Fibroblast of villous mesenchyme (primary cell): ENCODE measurements at regions not wholly inside any gene's neighbourhood (a gene's known extent, or its start where the extent isn't known, plus 50 kb on each side); places are given as distances from the start of the nearest gene placed in this dataset.
A peak's percentile ranks its signal among the peaks of the same experiment; 100 is the strongest.

ENCODE experiments used
- DNase-seq: peaks from one replicate; pipeline ENCODE4 v3.0.0-alpha.2; 2010; ENCODE audit warnings: low read depth
- H3K4me3 ChIP-seq: 2 replicates; pipeline ENCODE4 v1.5.1; 2011; ENCODE audit warnings: low read depth, mild to moderate bottlenecking, low read length
- TF ChIP-seq, protein P1 (sequence below): IDR thresholded peaks from 2 replicates; pipeline ENCODE4 v1.5.1; 2012; ENCODE audit warnings: low read depth, mild to moderate bottlenecking, low read length; ENCODE audit not compliant: insufficient read depth

DNA sequence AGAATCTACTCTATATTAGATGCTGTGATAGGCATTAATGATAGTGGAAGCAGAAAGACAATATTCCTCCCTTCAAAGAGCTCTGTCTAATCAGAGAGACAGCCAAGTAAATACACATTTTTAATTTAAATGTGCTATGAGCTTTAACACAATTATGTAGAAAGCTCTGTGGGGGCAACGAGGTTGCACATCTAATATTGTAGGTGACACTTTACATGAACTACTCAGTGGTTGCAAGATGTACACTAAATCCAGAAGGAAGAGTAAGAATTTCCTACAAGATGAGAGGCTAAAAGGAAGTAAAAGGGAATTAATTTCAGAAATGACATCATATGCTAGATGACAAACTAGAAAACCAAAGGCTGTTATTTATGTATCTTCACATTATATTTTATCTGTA lies 120.9 kb downstream of the SPCS3 start:
- DNase-seq: no peak
- H3K4me3 ChIP-seq: no peak overlapping the region
- TF ChIP-seq, protein P1, sequence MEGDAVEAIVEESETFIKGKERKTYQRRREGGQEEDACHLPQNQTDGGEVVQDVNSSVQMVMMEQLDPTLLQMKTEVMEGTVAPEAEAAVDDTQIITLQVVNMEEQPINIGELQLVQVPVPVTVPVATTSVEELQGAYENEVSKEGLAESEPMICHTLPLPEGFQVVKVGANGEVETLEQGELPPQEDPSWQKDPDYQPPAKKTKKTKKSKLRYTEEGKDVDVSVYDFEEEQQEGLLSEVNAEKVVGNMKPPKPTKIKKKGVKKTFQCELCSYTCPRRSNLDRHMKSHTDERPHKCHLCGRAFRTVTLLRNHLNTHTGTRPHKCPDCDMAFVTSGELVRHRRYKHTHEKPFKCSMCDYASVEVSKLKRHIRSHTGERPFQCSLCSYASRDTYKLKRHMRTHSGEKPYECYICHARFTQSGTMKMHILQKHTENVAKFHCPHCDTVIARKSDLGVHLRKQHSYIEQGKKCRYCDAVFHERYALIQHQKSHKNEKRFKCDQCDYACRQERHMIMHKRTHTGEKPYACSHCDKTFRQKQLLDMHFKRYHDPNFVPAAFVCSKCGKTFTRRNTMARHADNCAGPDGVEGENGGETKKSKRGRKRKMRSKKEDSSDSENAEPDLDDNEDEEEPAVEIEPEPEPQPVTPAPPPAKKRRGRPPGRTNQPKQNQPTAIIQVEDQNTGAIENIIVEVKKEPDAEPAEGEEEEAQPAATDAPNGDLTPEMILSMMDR: no peak

DNA sequence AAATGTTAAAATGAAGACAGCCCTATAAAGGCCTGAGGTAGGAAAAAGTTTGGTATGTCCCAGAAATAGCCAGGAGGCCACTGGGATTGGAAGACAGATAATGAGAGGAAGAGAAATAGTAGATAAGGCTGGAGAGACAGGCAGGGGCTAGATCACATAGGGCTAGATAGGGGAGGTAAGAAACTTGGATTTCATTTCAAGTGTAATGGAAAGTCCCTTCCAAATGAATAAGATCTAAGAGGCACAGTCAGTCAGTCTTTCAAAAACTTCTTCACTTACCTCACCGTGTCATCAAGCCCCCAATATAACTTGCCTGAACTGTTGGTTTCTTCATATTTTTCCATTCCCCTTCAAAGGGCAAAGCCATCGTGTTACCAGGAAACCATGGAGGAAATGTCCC lies 121.8 kb downstream of the SPCS3 start:
- H3K4me3 ChIP-seq: no peak overlapping the region
- TF ChIP-seq, protein P1: no peak
- no peak for DNase-seq

DNA sequence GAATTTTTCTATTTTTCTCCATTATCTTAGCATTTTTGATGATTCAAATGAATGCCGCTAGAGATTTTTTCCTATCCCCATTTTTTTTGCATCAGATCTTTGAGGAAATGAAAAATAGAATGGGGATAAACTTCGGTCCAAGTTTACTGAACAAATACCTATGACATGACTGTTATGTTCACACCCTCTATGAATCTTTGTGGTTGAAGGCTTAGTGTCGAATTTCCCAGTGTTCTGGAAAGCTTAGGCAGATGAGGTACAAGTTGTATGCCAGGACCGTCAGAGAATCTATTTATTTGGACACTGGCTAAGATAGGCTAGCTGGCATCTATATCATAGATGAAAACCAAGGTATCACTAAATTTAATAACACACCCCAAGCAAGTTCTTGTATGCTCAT lies 123.4 kb downstream of the SPCS3 start:
- DNase-seq: peak; percentile 74
- TF ChIP-seq, protein P1: no peak
- H3K4me3 ChIP-seq: no peak overlapping the region

DNA sequence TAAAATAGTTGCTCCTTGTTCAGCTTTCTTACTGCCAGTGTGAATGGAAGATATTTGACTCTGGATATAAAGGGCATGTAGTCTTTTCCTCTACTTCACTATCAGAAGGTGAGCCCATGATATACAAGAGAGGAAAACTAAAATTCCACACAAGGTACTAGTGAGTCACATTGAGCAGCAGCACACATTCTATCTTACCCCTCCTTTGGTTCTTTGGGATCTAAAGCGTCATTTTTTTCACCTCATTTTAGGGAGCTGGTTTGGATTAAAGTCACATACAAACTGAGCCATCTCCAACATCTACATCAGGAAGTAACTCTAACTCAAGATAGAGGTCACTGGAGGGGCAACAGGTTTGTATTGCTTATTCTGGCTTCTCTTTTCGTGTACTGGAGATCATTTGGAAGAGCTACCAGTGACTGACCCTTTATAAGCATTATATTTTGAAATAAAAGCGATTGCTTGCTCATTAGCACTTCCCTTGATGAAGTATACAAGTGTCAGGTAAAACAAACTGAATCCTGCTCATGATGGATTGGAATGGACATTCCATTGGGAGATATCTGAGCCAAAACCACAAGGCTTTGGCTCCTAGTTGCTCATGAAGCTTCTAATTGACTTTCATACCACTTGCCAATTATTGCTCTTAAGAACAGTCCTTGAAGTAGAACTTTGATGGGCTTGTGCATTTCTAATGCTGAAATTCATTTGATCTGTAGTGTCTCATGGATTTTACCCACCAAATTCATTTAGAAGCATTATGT lies 124.1 kb downstream of the SPCS3 start:
- DNase-seq: no peak
- TF ChIP-seq, protein P1: no peak
- no peak overlapping the region for H3K4me3 ChIP-seq

DNA sequence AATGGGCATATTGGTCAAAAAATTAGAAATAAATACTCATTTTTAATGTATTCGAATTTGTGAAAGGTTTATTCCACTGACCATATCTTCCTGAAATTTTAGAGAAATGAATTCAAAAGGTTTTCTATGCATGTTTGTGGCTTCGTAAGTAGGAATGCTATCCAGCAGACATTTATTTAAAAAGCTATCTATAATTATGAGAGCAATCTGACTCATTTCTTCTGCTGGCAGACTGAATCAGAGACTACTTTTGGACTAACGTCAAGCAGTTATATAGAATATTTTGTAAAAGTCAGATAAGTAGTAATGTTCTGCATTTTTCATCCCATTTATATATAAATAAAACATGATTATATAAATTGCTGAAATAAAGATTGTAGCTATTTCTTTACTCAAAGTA lies 125.0 kb downstream of the SPCS3 start:
- TF ChIP-seq, protein P1: no peak
- DNase-seq: no peak
- H3K4me3 ChIP-seq: no peak overlapping the region

DNA sequence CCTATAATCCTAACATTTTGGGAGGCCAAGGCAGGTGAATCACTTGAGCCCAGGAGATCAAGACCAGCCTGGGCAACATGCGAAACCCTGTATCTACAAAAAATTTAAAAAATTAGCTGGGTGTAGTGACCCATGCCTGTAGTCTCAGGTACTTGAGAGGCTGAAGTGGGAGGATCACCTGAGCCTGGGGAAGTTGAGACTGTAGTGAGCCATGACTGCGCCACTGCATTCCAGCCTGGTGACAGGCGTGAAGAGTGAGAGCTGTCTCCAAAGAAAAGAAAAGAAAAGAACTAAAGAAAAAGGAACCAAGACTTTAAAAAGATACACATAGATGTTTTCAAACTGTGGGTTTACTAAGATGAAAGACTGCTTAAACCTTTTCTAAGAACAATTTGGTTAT lies 129.0 kb downstream of the SPCS3 start:
- TF ChIP-seq, protein P1: no peak
- no peak overlapping the region for H3K4me3 ChIP-seq
- DNase-seq: no peak

DNA sequence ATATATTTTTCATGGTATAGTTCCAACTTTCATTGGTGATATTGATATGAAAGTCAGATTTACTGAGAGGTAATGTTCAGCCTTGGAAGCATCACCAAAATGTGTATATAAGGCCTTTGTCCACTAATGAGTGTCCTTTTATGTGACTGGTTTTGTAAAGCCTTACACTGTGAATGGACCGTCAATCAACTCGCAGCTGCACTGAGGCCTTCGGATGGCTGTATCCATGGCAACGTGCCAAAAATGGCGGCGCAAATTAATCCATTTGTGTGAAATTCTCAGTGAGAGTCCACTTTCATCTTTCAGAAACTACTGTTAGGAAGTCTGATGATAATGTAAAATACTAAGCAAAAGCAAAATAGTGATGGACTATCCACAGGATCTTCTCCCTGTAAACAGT lies 131.7 kb downstream of the SPCS3 start:
- no peak overlapping the region for H3K4me3 ChIP-seq
- TF ChIP-seq, protein P1: no peak
- DNase-seq: no peak
